PC-9 (cell line): ENCODE measurements at regions not wholly inside any gene's neighbourhood (a gene's known extent, or its start where the extent isn't known, plus 50 kb on each side); places are given as distances from the start of the nearest gene placed in this dataset.

Source experiments
- EZH2 ChIP-seq: fragments of 200-600 bp; sonication (generic); IDR thresholded peaks from 2 replicates; pipeline ENCODE4 v1.8.0; 2017; ENCODE audit warnings: antibody characterized with exemption, low read depth
- TF ChIP-seq, protein P1 (sequence below): fragments of 200-600 bp; sonication (generic); conservative IDR thresholded peaks from 2 replicates; pipeline ENCODE4 v1.6.1; 2017; ENCODE audit warnings: mixed run types, antibody characterized with exemption, mild to moderate bottlenecking, moderate library complexity

DNA sequence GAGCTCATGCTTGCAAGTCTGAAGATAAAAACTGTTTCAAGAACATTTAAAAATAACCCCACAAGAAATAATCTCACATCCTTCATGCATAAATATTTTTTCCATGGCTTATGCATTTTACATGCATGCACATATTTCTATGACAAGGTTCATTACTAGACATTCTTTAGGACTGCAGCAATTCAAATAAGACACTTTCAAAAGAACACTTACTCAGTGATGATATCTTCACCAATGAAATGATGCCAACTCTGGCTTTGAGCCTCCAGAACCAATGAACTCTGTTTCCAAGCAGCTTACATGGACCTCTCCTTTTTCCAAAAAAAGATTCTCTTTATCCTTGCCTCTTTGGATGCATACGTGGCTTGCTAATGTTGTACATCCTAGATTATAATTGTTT, 279.9 kb downstream of the ADAM29 start:
- TF ChIP-seq, protein P1, sequence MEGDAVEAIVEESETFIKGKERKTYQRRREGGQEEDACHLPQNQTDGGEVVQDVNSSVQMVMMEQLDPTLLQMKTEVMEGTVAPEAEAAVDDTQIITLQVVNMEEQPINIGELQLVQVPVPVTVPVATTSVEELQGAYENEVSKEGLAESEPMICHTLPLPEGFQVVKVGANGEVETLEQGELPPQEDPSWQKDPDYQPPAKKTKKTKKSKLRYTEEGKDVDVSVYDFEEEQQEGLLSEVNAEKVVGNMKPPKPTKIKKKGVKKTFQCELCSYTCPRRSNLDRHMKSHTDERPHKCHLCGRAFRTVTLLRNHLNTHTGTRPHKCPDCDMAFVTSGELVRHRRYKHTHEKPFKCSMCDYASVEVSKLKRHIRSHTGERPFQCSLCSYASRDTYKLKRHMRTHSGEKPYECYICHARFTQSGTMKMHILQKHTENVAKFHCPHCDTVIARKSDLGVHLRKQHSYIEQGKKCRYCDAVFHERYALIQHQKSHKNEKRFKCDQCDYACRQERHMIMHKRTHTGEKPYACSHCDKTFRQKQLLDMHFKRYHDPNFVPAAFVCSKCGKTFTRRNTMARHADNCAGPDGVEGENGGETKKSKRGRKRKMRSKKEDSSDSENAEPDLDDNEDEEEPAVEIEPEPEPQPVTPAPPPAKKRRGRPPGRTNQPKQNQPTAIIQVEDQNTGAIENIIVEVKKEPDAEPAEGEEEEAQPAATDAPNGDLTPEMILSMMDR: no peak
- no peak for TF ChIP-seq EZH2
